Esophagus squamous epithelium (tissue), 4 donors: ENCODE measurements at regions not wholly inside any gene's neighbourhood (a gene's known extent, or its start where the extent isn't known, plus 50 kb on each side); places are given as distances from the start of the nearest gene placed in this dataset.

Experiments
- CTCF ChIP-seq, 6 experiments: fragments of 450-650 bp in 4 of 6; fragments of 200-600 bp in 2 of 6; sonication (generic) in 2 of 6; IDR thresholded peaks; one replicate each; pipeline ENCODE4 v1.5.1; 2016 to 2019; ENCODE audit warnings: antibody characterized with exemption in 6 of 6, mild to moderate bottlenecking in 4 of 6, moderate library complexity in 4 of 6
- POLR2A ChIP-seq, 4 donors: fragments of 450-650 bp; IDR thresholded peaks; one replicate each; pipeline ENCODE4 v1.6.1; 2017; ENCODE audit warnings: antibody characterized with exemption in 4 of 4, mild to moderate bottlenecking in 4 of 4, moderate library complexity in 3 of 4

DNA sequence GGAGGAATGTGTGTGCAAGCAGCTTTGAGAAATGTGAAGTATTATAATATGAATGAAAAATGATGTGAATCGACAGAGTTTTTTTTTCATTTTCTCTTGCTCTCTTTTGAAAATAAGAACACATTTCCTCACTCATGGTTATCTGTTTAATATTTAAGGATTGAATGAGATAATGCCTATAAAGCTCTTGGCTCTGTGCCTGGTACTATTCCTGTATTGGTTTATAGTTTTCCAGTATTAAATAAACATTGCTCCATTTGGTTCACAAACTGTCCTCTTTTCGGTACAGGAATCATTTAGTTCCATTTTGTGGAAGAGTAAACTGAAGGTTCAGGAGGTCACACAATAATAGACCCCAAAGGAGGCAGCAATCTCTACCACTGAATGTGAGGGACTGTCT, 1185.5 kb upstream of the WWC1 start:
- TF ChIP-seq CTCF (IDR thresholded peaks at IDR 0.05) (no peak), POLR2A (IDR thresholded peaks at IDR 0.05) (no peak)
